ENCODE measurements at regions not wholly inside any gene's neighbourhood (a gene's known extent, or its start where the extent isn't known, plus 50 kb on each side); places are given as distances from the start of the nearest gene placed in this dataset.
"Not testable (repeated sequence)": the region's sequence is repeated elsewhere in the genome, so short reads cannot be mapped to it uniquely, and the experiment has no call there.

DNA sequence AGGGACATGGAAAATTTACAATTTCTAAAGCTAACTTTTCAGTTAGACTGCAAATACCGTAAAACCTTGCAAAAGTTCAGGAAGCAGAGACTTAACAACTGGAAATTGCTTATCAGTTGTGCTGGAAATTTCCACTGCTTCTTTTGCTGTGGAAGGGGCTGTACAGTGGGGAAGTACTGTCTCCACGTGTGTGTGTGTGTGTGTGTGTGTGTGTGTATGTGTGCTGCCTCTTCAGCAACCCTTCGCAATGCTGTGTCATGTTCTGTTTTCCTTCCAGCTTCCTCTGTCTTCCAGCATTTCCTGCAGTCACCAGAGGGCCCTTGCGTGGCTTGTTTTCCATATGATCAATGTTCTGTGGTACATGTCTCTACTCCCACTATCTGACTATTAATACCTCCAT, 87.5 kb upstream of the RANBP3L start:
- peak in 1 of 2 donors; percentile 36 for DNase-seq (ENCODE audit: low read depth in 2 of 2)

DNA sequence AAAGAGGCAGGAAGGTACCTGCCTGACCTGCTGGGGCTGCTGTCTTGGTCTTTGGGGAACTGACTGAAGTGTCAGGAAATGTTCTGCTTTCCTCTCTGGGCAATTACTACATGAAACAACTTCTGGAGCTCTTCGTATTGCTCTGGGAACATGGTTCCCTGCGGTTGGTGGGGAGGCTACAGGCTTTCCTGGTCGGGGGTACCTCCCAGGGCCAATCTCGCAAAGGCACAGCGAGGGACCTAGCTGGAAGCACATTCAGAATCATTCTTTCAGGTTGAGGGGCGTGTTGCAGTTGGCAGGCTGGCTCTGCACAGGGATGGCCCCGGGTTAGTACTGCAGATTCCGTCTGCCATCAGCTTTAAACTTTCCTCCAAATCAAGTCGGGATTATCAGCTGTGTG, 88.9 kb upstream of the RANBP3L start:
- no peak for DNase-seq (ENCODE audit: low read depth in 2 of 2)

DNA sequence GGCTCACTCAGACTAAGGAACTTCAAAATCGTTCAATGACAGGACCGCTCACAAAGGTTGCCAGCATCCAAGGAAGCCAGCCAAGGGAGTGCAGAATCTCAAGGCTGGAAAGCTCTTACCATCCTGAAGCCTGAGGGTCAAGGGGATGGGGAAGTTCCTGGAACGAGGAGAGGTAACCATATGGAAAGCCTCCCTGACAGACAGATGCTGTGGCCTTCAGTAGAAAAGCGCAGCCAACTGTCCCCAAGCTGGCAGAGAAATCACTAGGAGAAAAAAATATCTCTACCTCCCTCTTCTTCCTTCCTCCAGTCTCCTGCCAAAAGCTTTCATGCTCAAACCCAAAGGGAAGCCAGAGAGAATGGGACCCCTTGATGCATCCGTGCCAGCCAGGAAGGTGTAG, 90.5 kb upstream of the RANBP3L start:
- DNase-seq (ENCODE audit: low read depth in 2 of 2) = no peak

DNA sequence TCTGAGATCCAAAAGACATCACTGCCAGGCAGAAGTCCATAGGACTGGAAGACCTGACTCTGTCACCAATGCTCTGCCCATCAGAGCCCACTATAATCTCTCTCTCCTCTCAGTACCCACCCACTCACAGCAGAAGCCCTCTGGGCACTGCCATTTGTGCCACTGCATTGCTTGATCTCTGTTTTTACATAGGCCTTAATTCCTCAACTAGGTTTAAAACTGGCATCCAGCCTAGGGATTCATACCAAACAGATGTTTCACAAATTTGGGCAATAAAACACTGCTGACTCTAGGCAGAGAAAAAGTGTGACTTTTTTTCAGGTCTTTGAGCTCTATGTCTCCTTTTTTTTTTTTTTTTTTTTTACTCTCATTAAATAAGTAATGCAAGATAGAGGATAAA, 91.1 kb upstream of the RANBP3L start:
- no peak for DNase-seq (ENCODE audit: low read depth in 2 of 2)

DNA sequence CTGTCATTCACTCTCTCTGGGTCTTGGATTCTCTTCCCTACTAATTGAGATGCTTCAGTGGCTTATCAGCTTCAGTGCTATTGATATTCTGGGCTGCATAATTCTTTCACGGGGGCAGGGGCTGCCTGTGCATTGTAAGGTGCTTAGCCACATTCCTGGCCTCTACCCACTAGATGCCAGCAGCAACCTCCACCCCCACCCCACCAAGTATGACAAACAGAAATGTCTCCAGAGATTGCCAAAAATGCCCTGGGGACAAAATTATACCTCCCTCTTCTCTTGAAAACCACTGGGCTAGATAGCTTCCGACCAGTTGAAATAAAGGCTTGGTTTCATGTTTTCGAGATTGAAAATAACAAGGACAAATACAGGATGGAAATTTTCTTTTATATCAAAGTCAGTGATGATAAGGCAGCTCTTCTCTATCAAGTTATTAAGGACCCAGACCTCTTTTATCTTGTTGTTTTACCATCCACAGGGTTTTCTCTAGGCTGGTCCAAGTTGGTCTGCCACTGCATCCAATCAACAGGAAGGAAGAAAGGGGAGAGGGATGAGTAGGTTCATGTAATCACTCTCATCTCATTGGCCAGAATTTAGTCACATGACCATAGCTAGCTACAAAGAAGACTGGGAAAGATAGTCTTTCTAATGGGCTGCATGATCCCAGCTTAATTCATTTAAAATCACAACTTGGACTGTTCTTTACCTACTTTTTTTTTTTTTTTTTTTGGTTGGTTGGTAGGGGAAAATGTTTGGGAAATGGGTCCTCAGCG, 92.1 kb upstream of the RANBP3L start:
- no peak for DNase-seq (ENCODE audit: low read depth in 2 of 2)

DNA sequence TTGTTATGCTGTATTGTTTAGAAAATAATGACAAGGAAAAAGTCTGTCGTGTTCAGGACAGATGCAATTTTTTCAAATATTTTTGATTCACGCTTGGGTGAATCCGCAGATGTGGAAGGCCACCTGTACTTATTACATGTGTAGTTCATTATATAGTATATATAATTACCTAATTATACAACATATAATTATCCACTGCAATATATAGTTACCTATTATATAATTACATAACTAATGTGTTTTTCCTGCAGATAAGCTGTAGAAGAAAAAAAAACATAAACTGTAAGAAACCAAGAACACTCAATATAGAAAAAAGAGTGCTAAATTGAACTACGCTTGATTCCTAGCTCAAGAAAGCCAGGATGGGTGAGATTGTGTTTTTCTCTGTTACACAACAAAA, 93.6 kb upstream of the RANBP3L start:
- no peak for DNase-seq (ENCODE audit: low read depth in 2 of 2)

DNA sequence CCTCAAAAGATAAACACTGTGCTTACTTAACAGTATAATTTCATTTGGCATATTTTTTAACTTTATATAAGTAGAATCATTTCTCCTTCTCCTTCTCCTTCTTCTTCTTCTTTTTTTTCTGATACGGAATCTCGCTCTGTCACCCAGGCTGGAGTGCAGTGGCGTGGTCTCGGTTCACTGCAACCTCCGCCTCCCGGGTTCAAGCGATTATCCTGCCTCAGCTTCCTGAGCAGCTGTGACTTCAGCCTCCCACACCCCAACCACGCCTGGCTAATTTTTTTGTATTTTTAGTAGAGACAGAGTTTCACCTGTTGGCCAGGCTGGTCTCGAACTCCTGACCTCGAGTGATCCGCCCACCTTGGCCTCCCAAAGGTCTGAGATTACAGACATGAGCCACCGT, 94.2 kb upstream of the RANBP3L start:
- not testable (repeated sequence) for DNase-seq (ENCODE audit: low read depth in 2 of 2)

DNA sequence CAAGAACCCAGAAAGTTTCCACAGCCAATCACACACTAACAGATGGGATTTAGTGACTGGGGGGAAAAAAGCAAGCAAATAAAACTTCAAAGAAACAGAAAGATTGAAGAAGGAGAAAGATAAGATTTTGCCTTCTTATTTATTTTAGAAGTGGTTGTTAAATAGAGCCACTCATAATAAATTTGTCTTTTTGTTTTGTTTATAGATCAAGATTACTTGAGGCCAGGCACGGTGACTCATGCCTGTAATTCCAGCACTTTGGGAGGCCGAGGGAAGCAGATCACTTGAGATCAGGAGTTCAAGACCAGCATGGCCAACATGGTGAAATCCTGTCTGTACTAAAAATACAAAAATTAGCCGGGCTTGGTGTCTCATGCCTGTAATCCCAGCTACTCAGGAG, 94.9 kb upstream of the RANBP3L start:
- no peak for DNase-seq (ENCODE audit: low read depth in 2 of 2)

DNA sequence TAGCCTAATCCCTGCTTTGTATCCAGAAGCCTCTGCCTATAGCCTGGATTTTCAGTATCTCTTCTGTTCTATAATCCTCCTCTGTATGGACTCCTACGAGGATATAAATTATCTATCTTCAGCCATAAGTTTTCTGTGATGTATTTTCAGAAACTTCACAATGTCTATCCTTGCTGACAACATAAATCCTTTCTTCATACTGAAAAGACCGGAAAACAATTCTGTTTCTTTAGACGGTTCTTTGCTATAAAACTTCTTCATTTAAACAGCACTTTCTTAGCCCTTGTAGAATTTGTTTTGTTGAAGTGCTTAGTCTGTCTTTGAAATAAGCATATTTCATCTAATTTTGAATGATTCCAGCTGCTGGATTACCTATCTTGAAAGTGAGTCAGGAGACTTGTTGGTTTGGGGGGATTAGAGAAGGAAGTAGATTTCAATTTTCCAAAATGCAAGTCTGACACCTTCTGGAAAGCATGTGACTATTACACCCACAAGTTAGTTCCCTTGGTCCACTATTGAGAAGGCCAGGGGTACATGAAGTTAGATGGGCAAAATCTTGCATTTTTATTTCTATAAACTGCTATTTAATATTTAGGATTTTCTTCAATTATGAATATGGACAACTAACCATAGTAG, 96.3 kb upstream of the RANBP3L start:
- DNase-seq (ENCODE audit: low read depth in 2 of 2) = peak; percentile 3 to 49

DNA sequence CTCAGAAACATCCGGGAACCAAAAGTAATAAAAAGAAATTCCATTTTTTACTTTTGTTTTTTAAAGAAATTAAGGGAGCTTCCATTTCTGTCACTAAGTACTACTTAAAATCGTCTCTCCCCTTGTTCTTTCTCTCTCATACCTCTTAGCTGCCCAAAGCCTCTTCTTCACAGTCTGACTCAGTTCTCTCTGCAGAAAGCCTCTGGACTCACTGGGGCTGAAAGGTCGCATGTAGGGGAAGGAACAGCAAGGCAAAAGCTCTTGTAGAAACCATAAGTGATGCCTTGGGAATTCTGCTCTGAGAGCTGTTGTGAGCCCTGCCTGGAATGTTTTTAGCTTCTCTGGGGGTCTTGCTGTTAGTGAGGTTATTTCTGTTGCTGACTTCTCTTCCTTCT, 100.8 kb upstream of the RANBP3L start:
- DNase-seq (ENCODE audit: low read depth in 2 of 2) = no peak

DNA sequence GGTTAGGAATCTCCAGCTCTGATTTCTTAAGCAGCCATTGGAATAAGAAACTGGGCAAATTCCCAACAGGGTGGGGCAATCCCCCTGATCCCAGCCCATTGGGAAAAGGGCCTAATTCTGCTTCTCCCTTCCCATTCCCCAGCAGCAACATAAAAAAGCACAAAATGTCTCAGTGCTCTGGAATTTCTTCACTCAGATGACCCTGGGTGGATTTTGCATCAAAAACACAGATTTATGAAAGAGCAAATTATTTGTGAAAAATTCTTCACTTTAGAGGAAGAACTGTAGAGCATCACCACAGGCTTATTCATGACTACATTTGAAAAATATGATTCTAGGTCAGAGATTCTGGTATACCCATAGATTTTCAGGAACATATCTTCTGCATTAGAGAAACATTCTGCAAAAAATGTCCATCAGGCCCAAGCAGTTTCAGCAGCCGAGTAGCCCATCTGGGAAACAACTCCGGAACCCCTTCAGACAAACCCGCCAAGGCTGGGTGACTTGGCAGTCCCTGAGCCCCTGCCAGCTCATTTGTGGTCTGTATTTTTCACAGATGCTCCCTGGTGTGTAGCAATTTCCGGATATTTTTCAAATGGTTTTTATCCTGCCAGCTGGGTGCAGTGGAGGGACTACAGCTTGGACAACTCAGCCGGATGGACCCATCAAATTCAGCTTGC, 102.1 kb upstream of the RANBP3L start:
- no peak for DNase-seq (ENCODE audit: low read depth in 2 of 2)

DNA sequence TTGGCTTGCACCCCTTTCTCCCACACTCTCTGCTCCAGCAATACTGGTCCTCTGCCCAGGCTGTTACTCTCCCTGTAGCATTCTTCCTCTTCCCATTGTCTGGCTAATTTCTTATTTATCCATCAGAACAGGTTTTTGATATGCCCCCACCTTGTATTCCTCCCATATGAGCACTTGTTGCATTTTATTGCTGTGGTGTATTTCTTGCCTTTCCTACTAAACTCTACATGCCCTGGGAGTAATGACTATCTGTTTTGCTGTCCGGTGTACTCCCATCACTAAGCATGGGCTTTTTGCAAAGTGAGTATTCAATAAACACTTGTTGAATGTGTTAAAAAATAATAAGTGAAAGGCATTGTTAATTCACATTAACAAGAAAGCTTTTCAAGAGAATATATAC, 104.3 kb upstream of the RANBP3L start:
- no peak for DNase-seq (ENCODE audit: low read depth in 2 of 2)

DNA sequence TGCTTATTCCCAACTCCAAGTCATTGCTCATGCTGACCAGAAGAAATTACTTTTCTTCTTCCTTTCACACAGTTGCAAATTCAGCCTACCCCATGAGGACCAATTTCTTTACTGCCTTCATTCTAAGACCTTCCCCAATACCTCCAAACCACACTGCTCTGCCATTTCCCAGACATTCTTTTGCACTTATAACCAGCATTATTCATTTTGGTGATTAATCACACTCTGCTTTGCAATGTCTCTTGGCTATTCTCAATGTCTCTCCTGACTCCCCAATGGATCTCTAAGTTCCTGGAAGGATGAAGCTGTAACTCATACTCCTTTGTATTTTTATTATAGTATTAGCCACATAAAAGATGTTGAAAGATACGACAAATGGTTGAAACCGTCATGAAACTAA, 105.7 kb upstream of the RANBP3L start:
- no peak for DNase-seq (ENCODE audit: low read depth in 2 of 2)

DNA sequence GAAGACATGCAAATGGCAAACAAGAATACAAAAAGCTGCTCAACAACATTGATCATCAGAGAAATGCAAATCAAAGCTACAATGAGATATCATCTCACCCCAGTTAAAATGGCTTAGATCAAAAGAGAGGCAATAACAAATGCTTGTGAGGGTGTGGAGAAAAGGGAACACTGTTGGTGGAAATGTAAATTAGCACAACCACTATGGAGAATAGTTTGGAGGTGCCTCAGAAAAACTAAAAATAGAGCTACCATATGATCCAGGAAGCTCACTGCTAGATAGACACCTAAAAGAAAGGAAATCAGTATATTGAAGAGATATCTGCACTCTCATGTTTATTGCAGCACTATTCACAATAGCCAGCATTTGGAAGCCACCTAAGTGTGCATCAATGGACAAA, 108.0 kb upstream of the RANBP3L start:
- not testable (repeated sequence) for DNase-seq (ENCODE audit: low read depth in 2 of 2)

DNA sequence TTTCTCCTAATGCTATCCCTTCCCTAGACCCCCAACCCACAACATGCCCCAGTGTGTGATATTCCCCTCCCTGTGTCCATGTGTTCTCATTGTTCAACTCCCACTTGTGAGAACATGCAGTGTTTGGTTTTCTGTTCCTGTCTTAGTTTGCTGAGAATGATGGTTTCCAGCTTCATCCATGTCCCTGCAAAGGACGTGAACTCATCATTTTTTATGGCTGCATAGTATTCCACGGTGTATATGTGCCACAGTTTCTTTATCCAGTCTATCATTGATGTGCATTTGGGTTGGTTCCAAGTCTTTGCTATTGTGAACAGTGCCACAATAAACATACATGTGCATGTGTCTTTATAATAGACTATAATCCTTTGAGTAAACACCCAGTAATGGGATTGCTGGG, 109.0 kb upstream of the RANBP3L start:
- not testable (repeated sequence) for DNase-seq (ENCODE audit: low read depth in 2 of 2)

DNA sequence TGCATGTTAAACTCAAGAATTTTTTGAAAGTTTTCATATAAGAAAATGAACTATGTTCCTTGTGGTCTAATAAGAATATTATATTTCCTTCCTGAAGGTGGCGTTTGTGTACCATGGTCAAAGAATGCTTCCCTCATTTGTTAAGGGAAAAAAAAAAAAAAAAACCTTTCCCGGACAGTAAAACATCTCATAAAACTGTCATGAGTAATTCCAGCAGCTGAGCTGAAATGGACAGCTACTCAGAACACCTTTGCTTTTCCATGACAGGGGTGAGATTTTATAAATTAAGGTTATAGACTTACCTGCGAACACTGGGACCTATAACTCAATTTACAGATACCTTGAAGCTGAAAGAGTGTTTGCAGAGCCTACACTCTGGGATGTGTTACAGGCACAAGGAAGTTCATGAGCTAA, 113.2 kb upstream of the RANBP3L start:
- peak; percentile 55 to 71 for DNase-seq (ENCODE audit: low read depth in 2 of 2)

DNA sequence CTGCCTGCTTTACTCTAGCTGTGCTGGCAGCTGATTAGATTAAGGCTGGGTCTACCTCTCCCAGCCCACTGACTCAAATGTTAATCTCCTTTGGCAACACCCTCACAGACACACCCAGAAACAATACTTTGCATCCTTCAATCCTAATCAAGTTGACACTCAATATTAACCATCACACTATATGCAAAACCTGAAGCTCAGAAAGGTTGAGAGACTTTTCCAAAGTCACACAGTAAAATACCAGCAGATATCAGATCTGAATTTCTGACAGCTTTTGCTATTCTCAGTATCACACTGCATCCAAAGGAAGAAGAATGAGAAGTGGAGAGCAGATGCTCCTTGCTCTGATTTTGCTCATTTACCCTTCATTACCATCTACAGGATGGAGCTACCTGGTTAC, 114.9 kb upstream of the RANBP3L start:
- DNase-seq (ENCODE audit: low read depth in 2 of 2) = no peak

DNA sequence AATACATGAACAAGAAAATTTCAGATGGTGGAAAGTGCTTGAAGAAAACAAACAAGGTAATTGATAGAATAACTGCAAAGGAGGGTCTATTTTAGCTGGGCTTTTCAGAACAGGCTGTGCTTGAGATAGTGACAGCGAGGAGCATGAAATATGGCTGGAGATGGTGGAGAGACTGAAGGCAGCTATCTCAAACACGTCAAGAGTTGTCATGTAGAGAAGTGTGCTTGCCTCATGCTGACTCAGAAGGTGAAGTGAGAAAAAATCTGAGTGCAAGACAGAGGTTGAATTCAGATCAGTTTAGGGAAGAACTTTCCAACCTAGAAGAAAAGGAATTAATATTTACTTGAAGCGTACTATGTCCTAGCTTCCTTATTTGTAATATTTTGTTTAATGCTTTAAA, 115.5 kb upstream of the RANBP3L start:
- DNase-seq (ENCODE audit: low read depth in 2 of 2) = no peak

DNA sequence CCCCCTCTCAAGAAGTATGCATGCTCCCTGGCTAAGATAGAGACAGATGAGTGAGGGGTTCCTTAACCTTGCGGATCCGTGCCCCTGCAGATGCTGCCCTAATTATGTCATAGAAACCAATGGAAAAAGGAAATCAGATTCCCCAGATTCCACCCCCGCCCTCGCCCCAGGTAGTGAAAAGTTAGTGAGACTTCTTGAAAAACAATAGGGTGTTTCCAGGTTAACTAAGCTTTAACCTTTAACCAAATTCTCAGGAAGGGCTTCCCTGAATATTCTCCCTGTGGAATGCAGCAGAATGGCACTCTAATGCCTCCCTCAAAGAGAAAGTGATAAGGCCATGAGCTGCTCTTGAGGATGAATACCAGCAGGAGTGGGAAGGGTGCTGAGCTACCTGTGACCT, 116.0 kb upstream of the RANBP3L start:
- no peak for DNase-seq (ENCODE audit: low read depth in 2 of 2)

DNA sequence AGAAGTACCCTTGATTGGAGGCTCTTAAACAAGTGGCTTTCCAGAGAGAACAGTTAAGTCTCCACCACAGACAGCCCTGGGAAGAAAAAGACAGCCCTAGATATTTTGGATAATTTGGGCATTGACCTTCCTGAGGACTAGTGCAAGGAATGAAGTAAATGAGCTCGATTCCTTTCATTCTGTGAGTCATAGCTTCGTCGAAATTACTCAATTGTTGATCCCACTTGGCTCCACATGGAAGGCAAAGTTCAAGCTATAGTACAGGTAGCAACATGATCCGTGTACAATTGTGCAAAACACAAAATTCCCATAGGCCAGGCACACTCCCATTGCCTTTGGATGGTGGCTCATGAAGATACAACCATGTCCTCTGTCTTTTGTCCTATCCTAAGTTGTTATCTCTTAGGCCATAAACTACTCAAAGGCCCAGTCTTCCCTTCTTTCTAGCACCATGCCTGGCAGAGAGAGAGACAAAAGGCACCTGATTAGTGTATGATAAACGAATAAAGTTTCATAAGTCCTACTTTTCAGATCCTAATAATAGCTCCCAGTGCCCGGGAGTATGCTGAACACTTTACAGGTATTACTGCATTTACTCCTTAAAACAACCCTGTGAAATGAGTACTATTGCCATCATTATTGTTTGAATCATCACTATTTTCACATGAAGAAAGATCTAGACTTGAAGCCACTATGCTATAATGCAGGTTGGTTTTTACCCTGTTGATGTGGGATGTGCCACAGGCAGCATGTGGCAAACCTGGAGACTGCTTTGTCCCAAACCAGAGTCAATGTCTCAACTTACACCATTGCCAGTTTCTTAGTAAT, 116.7 kb upstream of the RANBP3L start:
- no peak for DNase-seq (ENCODE audit: low read depth in 2 of 2)

DNA sequence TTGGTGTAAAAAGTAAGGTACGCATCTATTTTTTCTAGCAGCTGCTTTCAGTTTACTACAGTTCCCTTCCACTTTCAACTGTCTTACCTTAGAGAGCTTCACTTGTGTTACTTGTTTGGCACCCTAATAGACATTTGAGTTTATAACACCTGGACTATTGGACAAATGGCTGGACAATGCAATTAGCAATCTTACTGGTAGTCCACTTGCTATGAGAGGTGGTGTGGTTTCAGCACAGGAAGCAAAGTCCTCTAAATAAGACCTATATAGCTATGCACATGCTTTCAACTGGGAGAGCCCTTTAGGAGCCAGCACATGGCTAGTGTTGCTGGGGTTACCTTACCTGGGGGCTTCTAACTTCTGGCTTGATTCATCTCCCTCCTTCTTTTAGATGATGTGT, 119.6 kb upstream of the RANBP3L start:
- DNase-seq (ENCODE audit: low read depth in 2 of 2) = no peak

DNA sequence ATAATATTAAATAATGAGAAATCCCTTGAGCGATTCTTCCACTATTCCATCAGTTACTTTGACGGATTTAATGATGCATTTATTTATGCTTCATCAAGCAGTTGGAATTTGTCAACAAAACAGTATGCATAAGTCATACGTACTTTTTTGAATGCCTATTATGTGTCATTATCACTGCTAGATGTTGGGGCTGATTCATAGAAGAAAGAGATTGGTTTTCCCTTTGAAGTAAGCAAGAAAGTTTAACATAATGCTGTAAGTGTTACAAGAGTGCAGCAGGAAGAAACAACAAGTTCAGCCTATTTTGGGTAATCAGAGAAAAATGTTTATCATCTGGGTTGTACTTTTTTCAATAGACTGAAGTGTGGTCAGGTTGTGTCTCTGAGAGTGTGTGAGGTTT, 121.2 kb upstream of the RANBP3L start:
- no peak for DNase-seq (ENCODE audit: low read depth in 2 of 2)

Data from lung microvascular endothelial cell (primary cell).